Mucosa of rectum (tissue), 2 donors: ENCODE measurements at regions not wholly inside any gene's neighbourhood (a gene's known extent, or its start where the extent isn't known, plus 50 kb on each side); places are given as distances from the start of the nearest gene placed in this dataset.

Experiments used
- H3K27ac ChIP-seq, 2 donors: one replicate each; pipeline ENCODE4 v1.7.0; 2013; ENCODE audit warnings: inconsistent platforms in 2 of 2, low read depth in 2 of 2, low read length in 2 of 2
- H3K27me3 ChIP-seq, 2 donors: one replicate each; pipeline ENCODE4 v1.7.0; 2013; ENCODE audit warnings: low read length in 2 of 2; ENCODE audit not compliant: control insufficient read depth in 2 of 2, insufficient read depth in 2 of 2
- H3K36me3 ChIP-seq, 2 donors: one replicate each; pipeline ENCODE4 v1.7.0; 2013; ENCODE audit warnings: low read length in 2 of 2; ENCODE audit not compliant: control insufficient read depth in 2 of 2, insufficient read depth in 2 of 2
- H3K4me1 ChIP-seq, 2 donors: one replicate each; pipeline ENCODE4 v1.7.0; 2013; ENCODE audit warnings: low read length in 2 of 2, mild to moderate bottlenecking in 1 of 2; ENCODE audit not compliant: control insufficient read depth in 2 of 2, insufficient read depth in 2 of 2
- H3K4me3 ChIP-seq, 2 donors: one replicate each; pipeline ENCODE4 v1.7.0; 2013; ENCODE audit warnings: low read length in 2 of 2
- H3K9ac ChIP-seq, 2 donors: one replicate each; pipeline ENCODE4 v1.7.0; 2013; ENCODE audit warnings: low read length in 2 of 2, low read depth in 1 of 2, mild to moderate bottlenecking in 1 of 2
- H3K9me3 ChIP-seq, 2 donors: one replicate each; pipeline ENCODE4 v1.7.0; 2013; ENCODE audit warnings: low read length in 2 of 2; ENCODE audit not compliant: control insufficient read depth in 2 of 2
- donor health status: healthy.
- donor health status: Normal muscosa, but diverticular disease.

DNA sequence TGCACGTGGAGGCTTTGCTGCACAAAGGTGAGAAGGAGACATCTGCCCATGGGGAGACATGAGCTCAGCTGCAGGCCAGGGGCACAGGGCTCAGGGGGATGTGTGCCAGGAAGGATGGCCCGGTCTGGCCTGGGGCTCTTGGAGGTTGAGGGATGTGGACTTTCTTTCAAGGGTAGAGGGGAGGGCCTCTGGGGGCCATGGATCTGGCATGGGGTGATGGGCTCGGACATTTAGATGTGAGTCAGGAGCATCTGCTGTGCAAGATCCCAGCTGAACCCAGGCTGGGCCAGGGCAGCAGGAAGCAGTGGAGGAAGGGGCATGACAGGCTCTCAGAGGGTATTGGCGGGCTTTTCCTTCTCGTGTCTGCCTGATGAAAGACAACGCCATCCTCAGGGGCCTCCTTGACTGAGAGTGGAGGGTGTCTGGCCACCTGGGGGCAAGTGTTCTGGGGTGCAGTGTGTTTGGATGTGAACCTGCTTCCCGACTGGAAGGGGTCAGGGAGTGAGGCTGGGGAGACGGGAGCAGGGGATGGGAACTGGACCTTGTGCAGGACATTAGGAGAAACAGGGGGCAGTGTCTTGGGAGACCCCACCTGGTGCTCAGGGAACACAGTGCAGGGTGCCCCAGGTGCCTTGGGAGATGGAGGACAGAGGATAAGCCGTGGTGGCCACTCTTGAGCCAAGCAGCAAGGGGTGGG, 156.1 kb downstream of the ERMARD start:
- Histone ChIP-seq H3K27me3 (no peaks in the 10 kb centered on the region), H3K9me3 (no peaks in the 10 kb centered on the region), H3K4me1 (peaks cover 0 to 6% of the 10 kb centered on the region in 2 donors), H3K36me3 (no peaks in the 10 kb centered on the region), H3K27ac (no peak overlapping the region), H3K4me3 (no peak overlapping the region), H3K9ac (no peak overlapping the region)

DNA sequence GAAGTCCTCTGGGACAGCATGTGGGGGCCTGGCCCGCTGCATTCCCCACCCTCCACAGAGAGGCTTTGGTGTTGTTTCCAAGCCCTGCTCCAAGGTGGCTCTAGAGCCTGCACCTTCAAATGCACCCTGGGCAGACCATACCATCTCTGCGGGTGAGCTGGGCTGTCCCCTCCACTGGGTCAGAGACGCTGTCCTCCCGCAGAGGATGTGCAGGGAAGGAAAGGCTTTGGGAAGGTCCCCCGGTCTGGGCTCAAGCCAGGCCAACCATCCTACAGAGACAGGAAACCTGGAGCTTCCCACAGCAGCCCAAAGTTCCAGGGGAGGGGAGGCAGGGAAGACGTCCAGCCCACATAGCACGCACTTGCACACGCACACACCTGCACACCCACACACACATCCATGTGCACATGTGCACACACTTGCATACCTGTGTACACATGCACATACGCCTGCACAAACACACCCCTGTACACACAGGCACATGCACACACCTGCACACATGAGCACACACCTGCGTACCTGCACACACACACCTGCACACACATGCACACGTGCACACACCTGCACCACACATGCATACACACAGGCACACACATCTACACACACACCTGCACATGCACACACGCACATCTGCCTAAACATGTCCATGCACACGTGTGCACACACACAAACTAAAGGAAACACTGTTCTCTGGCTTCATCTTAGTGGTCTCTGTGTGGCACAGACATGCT, 155.4 kb downstream of the ERMARD start:
- Histone ChIP-seq H3K36me3 (no peaks in the 10 kb centered on the region), H3K27ac (no peak overlapping the region), H3K9ac (no peak overlapping the region), H3K4me3 (no peak overlapping the region), H3K9me3 (no peaks in the 10 kb centered on the region), H3K27me3 (no peaks in the 10 kb centered on the region), H3K4me1 (peaks cover 0 to 6% of the 10 kb centered on the region in 2 donors)

DNA sequence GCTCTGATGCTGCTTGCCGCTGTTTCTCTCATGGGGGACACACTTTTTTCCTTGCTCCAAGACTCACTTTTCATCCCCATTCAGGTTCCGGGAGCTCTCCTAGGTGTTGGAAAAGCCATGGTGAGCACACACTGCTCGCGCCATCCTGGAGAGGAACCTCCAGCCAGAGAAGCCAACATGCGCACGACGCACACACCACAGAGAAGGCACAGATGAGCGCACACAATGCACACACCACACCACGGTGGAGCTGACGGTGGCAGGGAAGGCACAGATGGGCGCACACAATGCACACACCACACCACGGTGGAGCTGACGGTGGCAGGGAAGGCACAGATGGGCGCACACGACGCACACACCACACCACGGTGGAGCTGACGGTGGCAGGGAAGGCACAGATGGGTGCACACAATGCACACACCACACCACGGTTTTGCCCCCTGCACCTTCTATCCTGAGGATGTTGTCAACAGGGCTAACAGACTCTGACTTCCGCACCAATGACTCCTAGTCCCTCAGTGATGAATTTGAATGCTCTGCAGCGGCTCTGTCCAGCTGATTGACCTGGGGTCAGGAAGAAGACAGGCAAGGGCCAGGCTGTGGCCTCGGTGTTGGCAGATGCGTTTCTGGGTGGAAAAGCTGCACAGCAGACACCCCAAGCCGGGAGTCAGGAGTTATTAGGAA, 154.7 kb downstream of the ERMARD start:
- H3K27ac ChIP-seq, result no peak overlapping the region
- peaks cover 0 to 6% of the 10 kb centered on the region in 2 donors for H3K4me1 ChIP-seq
- no peak overlapping the region for H3K9ac ChIP-seq
- no peak overlapping the region for H3K4me3 ChIP-seq
- H3K27me3 ChIP-seq, result no peaks in the 10 kb centered on the region
- no peaks in the 10 kb centered on the region for H3K36me3 ChIP-seq
- no peaks in the 10 kb centered on the region for H3K9me3 ChIP-seq

DNA sequence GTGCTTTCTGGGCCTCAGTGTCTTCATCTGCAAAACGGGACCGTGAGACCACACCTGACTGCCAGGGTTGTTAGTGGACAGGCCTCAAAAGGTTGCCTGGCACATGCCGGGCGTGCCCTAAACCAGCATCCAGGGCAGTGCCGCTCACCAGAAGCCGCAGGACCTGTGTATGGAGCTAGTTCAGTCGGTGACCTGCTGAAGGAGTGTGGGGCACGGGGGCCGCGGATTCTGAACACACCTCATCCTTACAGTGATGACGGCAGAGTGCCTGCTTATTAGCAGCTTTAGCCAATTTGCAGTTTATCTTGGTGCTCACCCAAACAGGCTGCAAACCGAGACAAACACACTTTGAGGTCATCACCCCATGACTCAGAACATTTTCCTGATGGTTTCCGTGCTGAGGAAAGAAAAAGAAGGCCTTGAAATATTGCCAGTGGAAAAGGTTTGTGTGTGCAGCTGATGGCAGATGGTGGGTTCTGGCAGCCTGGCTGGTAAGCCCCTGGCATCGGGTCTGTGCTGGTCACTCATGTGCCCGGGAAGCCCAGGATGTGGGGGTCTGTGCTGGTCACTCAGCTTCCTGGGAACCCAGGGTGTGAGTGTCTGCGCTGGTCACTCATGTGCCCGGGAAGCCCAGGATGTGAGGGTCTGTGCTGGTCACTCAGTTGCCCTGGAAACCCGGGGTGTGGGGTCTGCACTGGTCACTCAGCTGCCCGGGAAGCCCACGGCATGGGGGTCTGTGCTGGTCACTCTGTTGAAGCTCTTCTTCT, 153.8 kb downstream of the ERMARD start:
- H3K27ac ChIP-seq, result no peak overlapping the region
- no peaks in the 10 kb centered on the region for H3K36me3 ChIP-seq
- no peak overlapping the region for H3K9ac ChIP-seq
- H3K9me3 ChIP-seq, result no peaks in the 10 kb centered on the region
- H3K27me3 ChIP-seq, result no peaks in the 10 kb centered on the region
- no peak overlapping the region for H3K4me3 ChIP-seq
- H3K4me1 ChIP-seq, result peaks cover 0 to 6% of the 10 kb centered on the region in 2 donors

DNA sequence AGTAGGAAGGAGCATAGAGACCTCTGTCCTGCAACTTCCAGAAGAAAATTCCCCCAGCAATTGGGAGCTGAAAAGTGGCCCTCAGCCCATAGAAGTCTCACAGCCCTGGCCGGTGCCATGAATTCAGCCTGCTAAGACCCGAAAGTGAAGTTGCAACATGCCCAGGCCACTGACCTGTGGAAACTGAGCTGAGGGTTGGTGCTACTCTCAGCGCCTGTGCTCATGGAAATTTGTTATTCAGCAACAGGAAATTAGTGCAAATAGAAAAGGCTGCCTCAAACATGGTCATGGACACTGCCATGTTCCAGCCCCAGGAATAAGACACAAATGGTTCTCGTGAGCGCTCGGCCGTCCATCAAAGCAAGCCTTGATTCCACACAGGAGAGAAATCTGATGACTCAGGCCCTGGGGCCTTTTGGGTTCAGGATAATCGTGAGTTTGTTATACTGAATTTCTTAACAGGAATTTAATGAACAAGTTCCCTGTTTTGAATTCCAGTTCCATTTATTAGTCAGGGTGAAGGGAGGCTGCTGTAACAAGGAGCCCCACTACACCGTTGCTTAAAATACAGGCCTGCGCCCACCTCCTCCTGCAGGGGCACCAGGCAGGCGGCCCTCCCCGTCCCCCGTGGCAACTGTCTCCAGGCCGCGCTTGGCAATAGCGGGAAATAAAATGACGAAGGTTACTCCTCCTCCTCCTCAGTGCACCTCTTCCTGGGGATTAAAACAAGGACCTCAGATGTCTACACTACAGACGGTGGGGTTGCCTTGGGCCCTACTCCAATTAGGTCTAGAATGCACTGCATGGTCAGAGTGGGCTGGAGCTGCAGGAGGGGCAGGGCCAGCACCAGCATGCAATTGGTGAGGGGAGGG, 152.9 kb downstream of the ERMARD start:
- peaks cover 0 to 6% of the 10 kb centered on the region in 2 donors for H3K4me1 ChIP-seq
- no peak overlapping the region for H3K27ac ChIP-seq
- no peak overlapping the region for H3K9ac ChIP-seq
- H3K9me3 ChIP-seq, result no peaks in the 10 kb centered on the region
- H3K4me3 ChIP-seq, result no peak overlapping the region
- H3K36me3 ChIP-seq, result no peaks in the 10 kb centered on the region
- H3K27me3 ChIP-seq, result no peaks in the 10 kb centered on the region

DNA sequence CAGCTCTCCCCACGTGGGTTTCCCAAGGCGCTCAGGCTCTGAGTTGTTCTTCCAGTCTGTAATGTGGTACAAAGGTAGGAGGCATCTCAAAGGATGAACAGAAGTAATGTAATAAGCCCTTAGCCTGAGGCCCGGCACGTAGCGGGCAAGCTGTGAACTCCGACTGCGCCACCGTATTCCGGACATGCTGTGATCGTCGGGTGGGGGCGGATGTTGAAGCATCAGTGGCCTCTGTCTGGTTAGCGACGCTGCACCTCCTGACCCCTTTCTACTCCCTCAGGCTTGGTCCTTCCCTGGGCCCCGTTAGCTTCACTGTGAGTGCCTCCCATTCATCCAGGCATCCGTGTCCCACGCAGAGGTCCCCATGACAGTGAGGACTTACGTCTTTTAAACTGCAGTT, 151.7 kb downstream of the ERMARD start:
- no peak overlapping the region for H3K27ac ChIP-seq
- no peaks in the 10 kb centered on the region for H3K27me3 ChIP-seq
- no peak overlapping the region for H3K4me3 ChIP-seq
- H3K9me3 ChIP-seq, result no peaks in the 10 kb centered on the region
- H3K4me1 ChIP-seq, result peaks cover 0 to 6% of the 10 kb centered on the region in 2 donors
- H3K9ac ChIP-seq, result no peak overlapping the region
- H3K36me3 ChIP-seq, result no peaks in the 10 kb centered on the region

DNA sequence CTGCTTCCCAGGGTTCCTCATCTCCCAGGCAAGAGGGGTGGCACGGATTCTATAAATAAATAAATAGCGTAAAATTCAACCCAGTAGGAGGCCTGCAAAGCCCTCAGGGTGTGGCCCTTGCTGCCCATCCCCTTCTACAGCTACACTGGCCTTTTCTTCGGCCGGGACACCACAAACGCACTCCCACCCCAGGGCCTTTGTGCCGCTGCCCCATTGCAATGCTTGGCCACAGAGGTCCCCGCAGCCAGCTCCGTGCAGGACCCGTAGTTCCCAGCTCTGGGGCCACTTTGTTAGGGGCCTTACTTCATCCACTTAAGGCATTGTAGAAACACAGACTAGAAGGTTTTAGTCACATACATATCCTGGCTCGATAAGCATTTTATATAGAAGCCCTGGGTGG, 151.2 kb downstream of the ERMARD start:
- Histone ChIP-seq H3K36me3 (no peaks in the 10 kb centered on the region), H3K9ac (no peak overlapping the region), H3K4me3 (no peak overlapping the region), H3K27ac (no peak overlapping the region), H3K9me3 (no peaks in the 10 kb centered on the region), H3K27me3 (no peaks in the 10 kb centered on the region), H3K4me1 (peaks cover 0 to 6% of the 10 kb centered on the region in 2 donors)

DNA sequence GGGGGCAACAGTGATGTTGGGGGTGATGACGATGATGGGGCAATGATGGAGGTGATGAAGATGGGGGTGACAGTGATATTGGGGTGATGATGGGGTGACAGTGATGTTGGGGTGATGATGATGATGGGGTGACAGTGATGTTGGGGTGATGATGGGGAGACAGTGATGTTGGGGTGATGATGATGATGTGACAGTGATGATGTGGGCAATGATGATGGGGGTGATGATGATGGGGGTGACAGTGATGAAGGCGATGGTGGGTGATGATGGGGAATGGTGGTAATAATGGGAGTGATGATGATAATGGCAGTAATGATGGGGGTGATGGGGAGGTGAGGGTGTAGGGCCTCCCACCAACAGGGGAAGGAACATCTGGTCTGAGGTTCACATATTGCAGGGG, 150.6 kb downstream of the ERMARD start:
- H3K9ac ChIP-seq, result no peak overlapping the region
- no peak overlapping the region for H3K4me3 ChIP-seq
- H3K36me3 ChIP-seq, result no peaks in the 10 kb centered on the region

DNA sequence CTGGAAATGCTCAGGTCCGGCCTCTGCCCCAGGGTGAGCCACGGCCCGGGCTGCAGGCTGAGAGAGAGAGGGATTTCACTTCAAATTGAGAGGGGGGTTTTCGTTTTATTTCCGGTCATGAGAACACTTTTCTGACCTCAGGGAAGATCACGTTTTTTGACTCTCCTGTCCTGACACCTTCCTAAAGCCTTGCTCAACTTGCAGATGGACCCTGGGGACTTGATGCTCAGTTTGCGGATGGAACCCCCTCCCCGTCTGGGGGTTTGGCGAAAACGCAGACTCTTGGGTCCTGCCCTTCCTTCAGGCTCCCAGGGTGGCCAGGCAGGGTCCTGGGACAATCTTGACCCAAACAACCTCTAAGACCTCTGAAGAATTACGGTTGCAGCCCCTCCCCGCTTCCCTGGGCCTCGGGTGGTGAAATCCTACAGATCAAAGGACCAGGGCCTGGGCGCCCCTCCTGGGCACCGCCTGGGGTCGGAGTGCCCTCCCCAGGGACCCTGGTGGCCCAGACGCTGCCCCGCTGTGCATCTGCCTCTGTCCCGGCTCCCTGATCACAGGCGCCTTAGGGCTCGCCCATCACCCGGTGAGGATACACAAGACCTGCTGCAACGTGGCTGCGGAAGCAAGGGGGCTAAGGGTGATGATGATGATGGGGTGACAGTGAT, 148.2 kb downstream of the ERMARD start:
- H3K36me3 ChIP-seq, result no peaks in the 10 kb centered on the region
- H3K9me3 ChIP-seq, result no peaks in the 10 kb centered on the region
- H3K27me3 ChIP-seq, result no peaks in the 10 kb centered on the region
- H3K27ac ChIP-seq, result no peak overlapping the region
- no peak overlapping the region for H3K4me3 ChIP-seq
- no peak overlapping the region for H3K9ac ChIP-seq
- H3K4me1 ChIP-seq, result no peaks in the 10 kb centered on the region

More for the DNA sequence above, 150.6 kb downstream of the ERMARD start:
- H3K27me3 ChIP-seq, result no peaks in the 10 kb centered on the region
- H3K4me1 ChIP-seq, result peaks cover 0 to 6% of the 10 kb centered on the region in 2 donors
- H3K9me3 ChIP-seq, result no peaks in the 10 kb centered on the region
- no peak overlapping the region for H3K27ac ChIP-seq
